Hematopoietic multipotent progenitor cell treated with erythropoietin and hydrocortisone succinate and interleukin-3 and kit ligand, for 15 days (in vitro differentiated cells): ENCODE measurements at regions not wholly inside any gene's neighbourhood (a gene's known extent, or its start where the extent isn't known, plus 50 kb on each side); places are given as distances from the start of the nearest gene placed in this dataset.
"Not testable (repeated sequence)": the region's sequence is repeated elsewhere in the genome, so short reads cannot be mapped to it uniquely, and the experiment has no call there.

ENCODE experiments used
- DNase-seq: peaks from one replicate; pipeline ENCODE4 v3.0.0-alpha.2; 2015; ENCODE audit warnings: low spot score

DNA sequence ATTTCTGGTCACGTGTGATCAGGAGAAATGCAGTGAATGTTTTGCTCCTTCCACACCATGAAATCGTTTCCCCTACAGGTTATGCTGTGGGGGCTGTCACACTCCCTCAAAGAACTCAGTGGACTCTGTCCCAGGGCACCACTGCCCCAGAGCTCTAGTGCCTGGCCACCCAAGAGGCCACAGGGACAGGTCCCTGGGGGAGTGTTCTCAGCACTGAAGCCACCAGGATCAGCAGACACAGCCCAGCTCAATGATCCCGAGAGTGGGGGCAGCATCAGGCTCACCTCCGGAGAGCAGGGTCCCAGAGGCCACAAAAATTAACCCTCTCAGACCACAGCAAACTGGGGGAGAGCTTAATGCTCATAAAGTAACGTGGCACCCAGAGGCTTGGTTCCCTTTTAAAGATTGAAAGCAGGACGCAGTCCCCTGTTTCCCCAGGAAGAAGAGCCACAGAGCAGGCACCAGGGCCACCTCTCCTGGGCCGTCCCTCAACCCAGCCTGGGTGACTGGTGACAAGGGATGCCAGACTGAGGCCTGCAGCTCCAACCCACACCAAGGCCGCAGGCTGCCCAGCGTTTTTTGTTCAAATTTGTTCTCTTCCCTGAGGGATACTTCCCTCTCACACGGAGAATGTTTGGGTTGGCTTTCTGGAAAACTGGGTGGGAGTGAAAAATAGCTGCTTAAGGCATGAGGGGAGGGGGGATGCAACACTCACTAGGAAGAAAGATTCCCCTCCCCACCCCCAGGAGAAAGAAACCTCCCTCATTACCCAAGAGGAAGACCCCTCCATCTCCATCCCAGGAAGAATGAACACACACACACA lies 123.3 kb upstream of the IGF1R start:
- no peak for DNase-seq

DNA sequence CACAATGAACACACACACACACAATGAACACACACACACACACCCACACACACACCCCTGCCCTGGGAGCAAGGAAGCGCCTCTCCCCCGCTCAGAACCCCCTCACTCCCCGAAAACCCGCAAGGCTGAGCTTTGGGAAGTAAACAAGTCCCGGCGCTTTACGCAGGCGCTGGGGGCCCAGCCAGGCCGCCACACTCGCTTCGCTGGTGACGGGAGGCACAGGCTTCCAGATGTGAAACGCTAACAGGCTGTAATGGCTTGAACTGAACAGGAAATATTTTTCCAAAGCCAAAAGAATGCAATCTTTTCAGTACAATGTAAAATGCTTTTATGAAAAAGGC lies 122.7 kb upstream of the IGF1R start:
- DNase-seq = no peak

DNA sequence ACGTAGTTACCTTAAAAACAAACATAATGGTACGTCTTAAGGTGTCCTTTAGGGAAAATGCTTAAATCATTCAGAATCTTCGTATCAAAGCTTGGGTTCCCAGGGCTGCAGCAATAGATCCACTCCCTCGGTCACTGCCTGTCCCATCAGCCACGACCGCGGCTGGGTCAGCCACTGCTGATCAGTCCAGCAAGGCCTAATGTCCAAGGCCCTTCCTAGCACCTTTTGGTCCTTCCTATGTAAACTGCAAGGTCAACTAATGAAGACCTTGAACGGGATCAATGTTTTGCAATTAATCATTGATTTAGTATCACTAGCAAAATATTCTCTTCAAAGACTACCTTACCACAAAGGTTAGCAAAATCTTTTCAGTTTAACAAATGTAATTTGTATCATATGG lies 122.2 kb upstream of the IGF1R start:
- DNase-seq = no peak

DNA sequence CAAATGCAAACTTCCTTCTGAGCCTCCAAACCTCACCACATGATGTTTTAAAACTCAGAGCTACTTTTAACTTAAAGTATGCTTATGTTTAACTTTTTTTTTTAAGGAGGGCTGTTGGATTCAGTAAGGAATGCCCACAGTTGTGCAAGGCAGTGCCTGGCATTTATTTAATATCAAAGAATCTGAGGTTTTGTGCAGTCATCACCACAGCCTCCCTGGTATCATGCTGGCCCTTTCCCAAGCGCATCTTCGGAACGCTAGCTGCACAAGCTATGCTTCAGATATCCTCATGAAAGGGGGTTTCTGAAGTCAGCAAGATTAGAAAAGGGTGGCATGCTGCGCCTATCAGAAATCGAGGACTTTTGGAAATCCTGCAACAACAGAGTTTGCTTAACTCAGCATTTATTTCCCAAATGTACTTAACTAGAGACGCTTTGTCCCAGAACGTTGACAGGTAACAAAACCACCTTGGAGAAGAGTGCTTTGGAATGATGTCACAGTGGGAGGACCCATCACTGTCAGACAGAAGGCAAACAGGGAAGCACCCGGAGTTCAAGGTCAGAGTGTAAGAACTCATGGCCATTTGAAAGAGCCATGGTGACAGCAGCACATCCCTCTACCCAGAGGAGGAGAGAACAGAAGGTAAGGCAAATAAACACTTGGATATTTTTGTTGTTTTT lies 120.2 kb upstream of the IGF1R start:
- no peak for DNase-seq

DNA sequence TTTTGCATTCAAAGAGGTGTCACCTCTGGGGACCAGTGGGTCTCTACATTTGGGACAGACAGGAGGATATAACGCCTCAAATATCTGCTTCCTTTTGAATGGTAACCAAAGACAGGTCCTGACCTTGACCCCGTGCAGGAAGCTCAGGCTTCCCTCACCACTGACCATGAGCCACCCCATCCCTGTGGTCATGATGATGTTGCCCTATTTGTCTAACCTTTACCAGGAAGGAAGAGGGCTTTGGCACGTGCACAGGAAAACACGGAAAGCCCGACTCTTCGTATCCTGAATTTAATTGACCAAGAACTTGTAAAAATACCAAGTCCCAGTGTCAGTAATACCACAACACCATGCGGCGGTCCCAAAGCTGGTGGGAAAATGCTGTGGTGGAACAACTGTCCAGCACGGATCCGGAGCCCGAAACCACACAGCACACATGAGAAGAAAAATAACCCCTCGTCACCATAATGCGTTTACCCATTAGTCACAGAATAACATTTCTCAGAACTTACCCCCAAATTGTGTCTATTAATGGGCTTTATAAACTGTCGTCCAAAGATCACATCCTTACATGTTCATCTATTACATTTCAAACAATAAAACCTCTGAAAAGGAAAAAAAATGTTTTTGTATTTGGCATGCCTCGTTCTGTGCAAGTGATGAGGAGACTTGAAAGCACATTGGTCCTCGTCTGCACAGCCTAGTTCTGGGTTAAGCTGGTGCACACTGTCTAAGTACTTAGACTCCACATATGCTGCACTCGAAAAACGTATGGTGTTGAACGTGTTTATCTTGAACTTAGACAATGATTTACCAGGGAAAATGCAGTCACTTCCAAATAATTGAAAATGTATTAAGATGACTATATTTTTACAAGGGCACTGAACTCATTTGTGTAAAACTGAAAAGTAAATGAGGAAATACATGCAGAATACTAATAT lies 118.9 kb upstream of the IGF1R start:
- no peak for DNase-seq

DNA sequence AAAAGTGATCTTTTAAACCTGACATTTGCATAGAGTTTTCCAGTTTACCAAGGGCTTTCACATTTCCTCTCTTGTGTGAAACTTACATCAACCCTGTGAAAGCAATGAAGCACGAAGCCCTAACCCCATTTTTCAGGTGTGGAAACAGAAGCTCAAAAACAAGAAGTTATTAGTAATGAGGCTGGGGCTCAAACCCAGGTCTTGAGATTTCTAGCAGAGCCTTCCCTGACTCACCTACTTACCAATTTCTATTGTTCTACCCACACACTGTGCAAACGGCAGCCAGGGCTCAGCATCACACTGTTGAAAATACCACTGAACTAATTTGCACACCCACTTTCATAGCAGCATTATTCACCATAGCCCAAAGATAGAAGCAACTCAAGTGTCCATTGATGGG lies 117.8 kb upstream of the IGF1R start:
- no peak for DNase-seq

DNA sequence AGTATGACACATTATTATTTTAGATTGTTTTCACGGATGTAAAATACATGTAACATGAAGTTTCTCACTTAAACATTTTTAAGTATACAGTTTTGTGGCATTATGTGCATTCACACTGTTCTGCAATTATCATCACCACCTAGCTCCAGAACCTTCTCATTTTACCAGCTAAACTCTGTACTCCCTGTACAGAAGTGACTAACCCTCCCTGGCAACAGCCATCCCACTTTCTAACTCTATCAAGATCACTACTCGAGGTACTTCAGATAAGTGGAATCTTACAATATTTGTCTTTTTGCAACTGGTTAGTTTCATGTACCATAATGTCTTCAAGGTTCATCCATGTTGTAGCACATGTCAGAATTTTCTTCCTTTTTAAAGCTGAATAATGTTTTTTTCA lies 116.3 kb upstream of the IGF1R start:
- no peak for DNase-seq

DNA sequence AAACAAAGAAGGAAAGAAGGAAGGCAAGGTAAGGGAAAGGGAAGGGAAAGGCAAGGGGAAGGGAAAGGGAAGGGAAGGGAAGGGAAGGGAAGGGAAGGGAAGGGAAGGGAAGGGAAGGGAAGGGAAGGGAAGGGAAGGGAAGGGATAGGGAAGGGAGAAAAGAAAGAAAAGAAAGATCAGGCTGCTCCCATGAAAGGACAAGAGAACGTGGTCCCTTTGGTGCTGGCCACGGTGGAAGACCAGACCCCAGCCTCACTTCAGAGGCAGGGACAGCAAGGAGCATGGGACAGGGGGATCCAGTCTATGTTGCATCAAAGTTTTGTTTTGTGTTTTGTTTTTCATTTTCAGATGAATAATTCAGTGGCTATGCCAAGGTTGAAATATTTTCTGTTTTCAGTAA lies 111.4 kb upstream of the IGF1R start:
- DNase-seq = no peak

DNA sequence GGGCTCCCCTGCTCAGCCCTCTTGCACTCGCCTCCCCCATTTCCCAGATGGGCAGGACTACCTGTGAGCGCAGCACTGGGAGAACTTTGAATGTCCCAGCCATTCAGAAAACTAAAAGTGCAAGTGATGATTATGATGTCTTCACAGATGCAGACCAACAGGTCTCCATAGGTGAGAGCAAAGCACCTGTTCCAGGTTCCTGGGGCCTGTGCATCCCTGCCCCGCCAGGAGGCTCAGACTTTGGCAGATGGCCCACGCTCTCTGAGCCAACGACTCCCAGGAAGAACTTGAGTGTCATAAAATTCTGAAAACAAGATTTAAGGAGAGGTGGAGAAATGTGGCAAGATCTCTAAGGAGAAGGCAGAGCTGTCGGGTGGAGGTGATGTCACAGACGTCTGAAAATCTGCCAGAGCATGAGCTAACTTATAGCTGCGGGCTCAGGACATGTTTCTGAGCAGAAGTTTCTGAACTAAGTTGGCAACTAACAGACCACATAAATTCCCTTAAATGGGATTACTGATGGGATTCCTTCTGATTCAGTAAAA lies 110.8 kb upstream of the IGF1R start:
- DNase-seq = no peak

DNA sequence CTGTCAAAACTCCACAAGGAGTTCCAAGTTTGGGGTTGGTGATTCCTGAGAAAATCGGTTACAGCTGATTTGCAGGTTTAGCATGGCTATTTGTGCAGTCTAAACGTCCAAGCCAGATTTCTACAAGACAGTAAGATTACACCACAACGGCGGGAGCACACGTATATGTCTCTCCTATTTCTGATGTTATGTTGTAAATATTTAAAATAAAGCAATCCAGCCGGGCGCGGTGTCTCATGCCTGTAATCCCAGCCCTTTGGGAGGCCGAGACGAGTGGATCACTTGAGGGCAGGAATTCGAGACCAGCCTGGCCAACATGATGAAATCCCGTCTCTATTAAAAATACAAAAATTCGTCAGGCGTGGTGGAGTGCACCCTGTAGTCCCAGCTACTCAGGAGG lies 106.8 kb upstream of the IGF1R start:
- DNase-seq = no peak

DNA sequence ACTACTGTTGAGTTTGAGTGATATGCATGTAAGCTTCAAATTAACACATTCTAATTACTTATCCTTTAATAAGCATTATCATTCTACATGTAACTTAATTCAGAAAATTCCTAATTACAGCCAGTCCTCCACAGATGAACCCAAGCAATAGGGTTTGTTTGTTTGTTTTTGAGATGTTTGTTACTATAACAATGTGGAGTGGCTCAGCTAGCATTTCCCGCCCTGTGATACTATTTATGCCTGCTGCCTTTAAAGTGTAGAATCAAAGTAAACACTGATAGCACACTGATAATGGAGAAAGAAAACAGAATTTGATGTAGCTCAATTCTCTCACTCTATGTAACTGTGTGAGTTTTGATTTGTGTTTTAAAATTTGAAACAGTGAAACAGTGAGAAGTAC lies 105.1 kb upstream of the IGF1R start:
- no peak for DNase-seq

DNA sequence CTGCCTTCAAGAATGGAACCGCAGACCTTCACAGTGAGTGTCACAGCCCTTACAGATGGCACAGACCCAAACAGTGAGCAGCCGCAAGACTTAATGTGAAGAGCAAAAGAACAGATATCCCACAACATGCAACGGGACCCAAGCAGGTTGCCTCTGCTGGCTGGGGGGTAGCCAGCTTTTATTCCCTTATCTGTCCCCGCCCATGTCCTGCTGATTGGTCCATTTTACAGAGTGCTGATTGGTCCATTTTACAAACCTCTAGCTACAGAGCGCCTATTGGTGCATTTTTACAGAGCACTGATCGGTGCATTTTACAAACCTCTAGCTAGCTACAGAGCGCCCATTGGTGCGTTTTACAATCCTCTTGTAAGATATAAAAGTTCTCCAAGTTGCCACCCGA lies 102.0 kb upstream of the IGF1R start:
- no peak for DNase-seq

DNA sequence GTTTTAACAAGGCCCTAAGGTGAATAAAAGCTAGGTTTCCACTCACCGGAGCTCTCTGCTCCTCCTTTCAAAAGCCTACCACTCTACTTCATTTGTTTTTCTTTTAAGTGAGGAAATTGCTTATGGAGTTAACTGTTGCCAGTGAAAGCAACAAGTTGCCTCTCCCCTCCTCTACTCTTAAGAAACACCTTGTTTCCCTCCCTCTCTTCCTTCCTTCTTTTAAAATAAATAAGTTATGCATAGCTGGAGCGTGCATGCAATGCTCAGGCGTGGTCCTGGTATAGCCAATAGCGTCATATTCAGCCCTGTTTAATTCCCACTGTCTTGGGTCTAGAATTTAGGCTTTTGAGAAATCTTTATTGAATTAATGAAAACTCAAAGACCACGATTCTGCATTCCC lies 101.1 kb upstream of the IGF1R start:
- no peak for DNase-seq

DNA sequence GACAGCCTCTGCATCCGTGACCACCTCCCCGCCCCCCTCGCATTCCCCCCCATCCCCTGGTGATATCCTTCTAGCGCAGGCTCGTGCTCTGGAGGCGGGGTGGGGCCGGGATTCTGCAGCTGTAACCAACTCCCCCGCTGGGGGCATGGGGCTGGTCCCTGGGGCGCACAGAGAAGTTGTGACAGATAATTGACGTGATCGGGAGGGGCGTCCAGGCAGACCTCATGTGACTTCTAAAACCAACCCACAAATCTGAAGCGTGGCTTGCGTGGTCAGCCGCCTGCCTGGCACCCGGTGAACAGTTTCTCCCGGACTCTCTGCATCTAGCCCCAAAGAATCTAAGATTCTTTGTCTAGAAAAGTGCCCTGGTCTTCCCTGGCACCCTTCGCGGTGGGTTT lies 100.6 kb upstream of the IGF1R start:
- DNase-seq = no peak

DNA sequence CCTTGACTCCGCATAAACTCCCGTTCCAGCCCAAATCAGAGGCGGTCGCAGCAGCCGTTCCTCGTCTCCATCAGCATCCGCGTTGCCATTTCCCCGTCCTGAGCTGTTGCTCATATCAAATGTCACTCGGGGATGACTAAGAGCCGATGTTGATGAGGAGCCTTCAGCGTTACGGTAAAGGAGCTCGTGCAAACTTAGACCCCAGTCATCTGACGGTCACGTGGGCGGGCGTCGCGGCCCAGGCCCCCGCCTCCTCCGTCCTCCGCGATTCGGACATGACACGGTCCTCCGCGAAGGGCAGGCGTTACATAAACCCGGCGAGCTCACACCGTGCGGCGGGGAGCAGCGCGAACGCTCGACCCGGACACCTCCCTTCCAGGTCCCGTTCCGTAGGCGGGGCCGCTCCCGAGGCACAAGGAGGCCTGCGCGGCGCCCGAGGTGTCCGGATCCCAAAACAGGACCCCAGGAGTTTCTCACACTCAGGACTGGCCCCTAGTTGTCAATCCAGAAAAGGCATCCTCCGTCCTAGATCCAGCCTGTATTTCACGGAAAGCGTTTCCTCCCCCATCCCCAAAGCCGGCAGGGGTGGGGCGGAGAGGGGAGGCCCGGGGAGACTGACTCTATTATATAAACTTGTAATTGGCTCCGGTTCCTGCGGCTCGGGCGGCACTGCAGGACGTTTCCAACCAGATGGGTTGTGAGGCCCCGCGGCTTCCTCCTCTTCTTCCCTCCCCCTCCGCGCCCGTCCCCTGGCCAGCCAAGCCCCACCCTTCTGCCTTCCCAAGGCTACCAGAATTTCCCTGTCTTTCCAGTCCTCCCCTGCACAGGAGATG lies 100.0 kb upstream of the IGF1R start:
- DNase-seq = no peak

DNA sequence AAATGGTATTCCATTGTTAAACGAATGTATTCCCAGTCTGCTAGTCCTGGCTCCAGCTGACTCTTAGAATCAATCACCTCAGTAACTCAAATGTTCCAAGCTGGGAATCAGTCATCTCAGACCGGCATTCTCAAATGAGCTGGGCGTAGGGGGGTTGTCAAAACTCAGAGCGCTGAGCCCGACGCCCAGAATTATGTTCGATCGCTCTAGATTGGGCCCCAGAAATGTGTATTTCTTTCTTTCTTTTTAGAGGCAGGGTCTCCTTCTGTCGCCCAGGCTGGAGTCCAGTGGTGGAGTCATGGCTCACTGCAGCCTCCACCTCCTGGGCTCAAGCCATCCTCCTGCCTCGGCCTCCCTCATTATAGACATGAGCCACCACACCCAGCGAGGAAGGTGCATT lies 99.3 kb upstream of the IGF1R start:
- DNase-seq = no peak

DNA sequence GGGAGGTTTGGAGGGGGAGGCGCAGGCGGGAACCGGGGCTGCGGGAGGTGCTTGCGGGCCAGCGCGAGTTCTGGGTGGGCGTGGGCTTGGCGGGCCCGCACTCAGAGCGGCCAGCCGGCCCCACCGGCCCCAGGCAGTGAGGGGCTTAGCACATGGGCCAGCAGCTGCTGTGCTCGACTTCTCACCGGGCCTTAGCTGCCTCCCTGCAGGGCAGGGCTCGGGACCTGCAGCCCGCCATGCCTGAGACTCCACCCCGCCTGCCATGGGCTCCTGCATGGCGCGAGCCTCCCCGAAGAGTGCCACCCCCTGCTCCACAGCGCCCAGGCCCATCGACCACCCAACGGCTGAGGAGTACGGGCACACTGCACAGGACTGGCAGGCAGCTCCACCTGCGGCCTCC lies 98.6 kb upstream of the IGF1R start:
- no peak for DNase-seq

DNA sequence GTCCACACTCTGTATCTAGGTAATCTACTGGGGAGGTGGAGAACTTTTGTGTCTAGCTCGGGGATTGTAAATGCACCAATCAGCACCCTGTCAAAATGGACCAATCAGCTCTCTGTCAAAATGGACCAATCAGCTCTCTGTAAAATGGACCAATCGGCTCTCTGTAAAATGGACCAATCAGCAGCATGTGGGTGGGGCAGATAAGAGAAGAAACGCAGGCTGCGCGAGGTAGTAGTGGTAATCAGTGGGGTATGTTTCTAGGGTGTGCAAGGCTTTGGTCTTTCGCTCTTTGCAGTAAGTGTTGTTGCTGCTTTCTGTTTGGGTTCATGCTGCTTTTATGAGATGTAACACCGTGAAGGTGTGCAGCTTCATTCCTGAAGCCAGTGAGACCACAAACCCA lies 98.0 kb upstream of the IGF1R start:
- DNase-seq = not testable (repeated sequence)

DNA sequence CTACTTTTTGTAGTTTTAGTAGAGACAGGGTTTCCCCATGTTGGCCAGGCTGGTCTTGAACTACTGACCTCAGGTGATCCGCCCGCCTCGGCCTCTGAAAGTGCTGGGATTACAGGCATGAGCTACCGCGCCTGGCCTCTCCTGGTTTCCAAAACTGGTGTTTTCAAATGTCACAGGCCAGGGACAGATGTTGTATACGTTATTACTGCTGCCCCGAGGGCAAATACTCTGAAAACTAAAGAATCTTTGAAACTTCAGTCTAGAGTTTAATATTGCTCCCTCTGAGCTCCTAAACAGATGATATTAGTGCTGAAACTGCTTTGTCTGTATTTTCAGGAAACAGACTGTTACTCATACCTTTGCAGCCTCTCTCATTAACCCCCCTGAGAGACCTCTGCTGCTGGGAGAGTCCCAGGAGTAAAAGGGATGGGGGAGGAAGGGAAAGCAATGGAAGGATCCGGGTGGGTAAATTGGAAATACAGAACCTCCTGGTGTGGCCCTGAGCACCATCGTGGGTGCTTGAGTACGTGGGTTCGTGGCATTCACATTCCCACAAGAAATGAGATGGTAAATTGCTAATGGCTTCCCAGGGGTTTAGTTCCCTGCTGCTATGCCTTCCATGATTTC lies 96.3 kb upstream of the IGF1R start:
- no peak for DNase-seq

DNA sequence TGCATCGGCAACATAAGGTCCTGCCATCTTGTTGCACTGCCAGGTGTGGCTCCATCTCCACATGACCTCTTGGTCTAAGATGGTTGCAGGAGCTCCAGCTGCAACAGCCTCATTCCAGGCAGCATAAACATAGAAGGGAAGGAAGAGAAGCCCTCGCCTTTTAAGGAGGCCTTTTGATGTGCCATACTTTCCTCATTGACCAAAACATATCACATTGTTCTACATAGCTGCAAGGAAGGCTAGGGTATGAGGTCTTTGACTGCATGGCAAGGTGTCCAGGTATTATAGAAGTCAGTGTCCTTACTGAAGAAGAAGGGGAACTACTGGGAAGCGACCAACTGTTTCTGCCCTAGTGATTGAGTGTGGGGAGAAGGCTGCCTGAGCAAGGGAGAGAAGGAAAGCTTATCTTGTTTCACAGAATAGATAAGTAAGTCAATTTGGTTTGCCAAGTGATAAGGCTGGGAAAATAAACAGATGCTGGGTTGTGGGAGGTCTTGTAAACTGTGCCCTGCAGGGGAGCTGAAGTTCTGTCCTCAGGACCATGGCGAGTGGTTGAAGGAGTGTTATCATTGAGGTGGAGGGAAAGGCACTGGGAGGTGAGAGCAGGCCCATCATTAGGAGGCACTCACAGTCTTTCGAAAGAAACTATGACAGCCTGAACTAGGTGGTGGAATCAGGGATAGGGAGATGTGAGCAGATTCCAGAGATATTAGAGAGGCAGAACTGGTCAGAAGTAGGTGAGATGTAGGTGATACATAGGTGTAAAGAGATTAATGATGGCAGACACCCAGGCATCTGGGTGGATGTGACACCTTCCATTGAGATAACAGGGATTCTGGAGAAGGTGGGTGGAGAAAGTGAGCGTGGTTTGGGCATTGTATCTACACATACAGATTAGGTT lies 93.8 kb upstream of the IGF1R start:
- no peak for DNase-seq
